Left kidney (tissue), 1 donor: ENCODE measurements at regions not wholly inside any gene's neighbourhood (a gene's known extent, or its start where the extent isn't known, plus 50 kb on each side); places are given as distances from the start of the nearest gene placed in this dataset.

Experiments used
- DNase-seq: peaks from one replicate; pipeline ENCODE4 v3.0.0-alpha.2; 2013

- DNase-seq = no peak
Observed at GRCh38 chr2:45301307-45302277, 292.3 kb upstream of the SIX2 start.

GRCh38 chr2:45300026-45300750, 290.9 kb upstream of the SIX2 start:
- DNase-seq = no peak

- DNase-seq = no peak
Observed at GRCh38 chr2:45299361-45299760, 290.1 kb upstream of the SIX2 start.

- no peak for DNase-seq
Observed at GRCh38 chr2:45293182-45293581, 283.9 kb upstream of the SIX2 start.

GRCh38 chr2:45291296-45291701, 282.0 kb upstream of the SIX2 start:
- no peak for DNase-seq

- DNase-seq = no peak
Observed at GRCh38 chr2:45289997-45290709, 280.9 kb upstream of the SIX2 start.

- no peak for DNase-seq
Observed at GRCh38 chr2:45288532-45289417, 279.5 kb upstream of the SIX2 start.

- no peak for DNase-seq
Observed at GRCh38 chr2:45287045-45287444, 277.8 kb upstream of the SIX2 start.

GRCh38 chr2:45285771-45286390, 276.6 kb upstream of the SIX2 start:
- DNase-seq = no peak

GRCh38 chr2:45285311-45285710, 276.1 kb upstream of the SIX2 start:
- no peak for DNase-seq

- no peak for DNase-seq
Observed at GRCh38 chr2:45284621-45284995, 275.4 kb upstream of the SIX2 start.

GRCh38 chr2:45283764-45284620, 274.7 kb upstream of the SIX2 start:
- no peak for DNase-seq

GRCh38 chr2:45282646-45283045, 273.4 kb upstream of the SIX2 start:
- DNase-seq = no peak

GRCh38 chr2:45281311-45281710, 272.1 kb upstream of the SIX2 start:
- DNase-seq = no peak

GRCh38 chr2:45280794-45281193, 271.5 kb upstream of the SIX2 start:
- peak; percentile 65 for DNase-seq

- no peak for DNase-seq
Observed at GRCh38 chr2:45279356-45279755, 270.1 kb upstream of the SIX2 start.

GRCh38 chr2:45278365-45279078, 269.3 kb upstream of the SIX2 start:
- no peak for DNase-seq

- no peak for DNase-seq
Observed at GRCh38 chr2:45276914-45277313, 267.7 kb upstream of the SIX2 start.

- no peak for DNase-seq
Observed at GRCh38 chr2:45275806-45276205, 266.6 kb upstream of the SIX2 start.
